MG63 (cell line): ENCODE measurements at regions not wholly inside any gene's neighbourhood (a gene's known extent, or its start where the extent isn't known, plus 50 kb on each side); places are given as distances from the start of the nearest gene placed in this dataset.
"Not testable (repeated sequence)": the region's sequence is repeated elsewhere in the genome, so short reads cannot be mapped to it uniquely, and the experiment has no call there.

ENCODE experiments used
- DNase-seq: peaks from one replicate; pipeline ENCODE4 v3.0.0-alpha.2; 2020
- H3K27me3 ChIP-seq: fragments of 250-450 bp; sonication (Bioruptor Pico); 2 replicates; pipeline ENCODE4 v1.5.1; 2020; ENCODE audit warnings: mild to moderate bottlenecking, moderate library complexity
- H3K36me3 ChIP-seq: fragments of 250-450 bp; sonication (Bioruptor Pico); 2 replicates; pipeline ENCODE4 v1.5.1; 2020; ENCODE audit warnings: mild to moderate bottlenecking, moderate library complexity
- H3K4me3 ChIP-seq: fragments of 250-450 bp; sonication (Bioruptor Pico); 2 replicates; pipeline ENCODE4 v1.5.1; 2020; ENCODE audit warnings: mild to moderate bottlenecking, moderate library complexity
- H3K9me3 ChIP-seq: fragments of 250-450 bp; sonication (Bioruptor Pico); 2 replicates; pipeline ENCODE4 v1.5.1; 2020; ENCODE audit warnings: mild to moderate bottlenecking, moderate library complexity

DNA sequence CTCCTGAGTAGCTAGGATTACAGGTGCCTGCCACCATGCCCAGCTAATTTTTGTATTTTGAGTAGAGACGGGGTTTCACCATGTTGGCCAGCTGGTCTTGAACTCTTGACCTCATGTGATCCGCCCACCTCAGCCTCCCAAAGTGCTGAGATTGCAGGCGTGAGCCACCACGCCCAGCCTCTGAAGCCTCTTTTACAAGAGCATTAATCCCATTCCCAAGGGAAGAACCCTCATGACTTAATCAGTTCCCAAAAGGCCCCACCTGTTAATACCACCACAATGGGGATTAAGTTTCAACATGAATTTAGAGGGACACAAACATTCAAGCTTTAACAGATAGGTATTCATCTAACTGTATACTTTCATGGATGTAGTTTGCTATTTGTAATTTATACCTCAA lies 65.7 kb upstream of the CHST1 start:
- H3K9me3 ChIP-seq, H3K36me3 ChIP-seq, DNase-seq, H3K27me3 ChIP-seq, H3K4me3 ChIP-seq: not testable (repeated sequence)

GRCh38 chr11:45730014-45730413 lies 64.6 kb upstream of the CHST1 start:
- no peaks in the 10 kb centered on the region; the same call in 1 of the 2 replicates for H3K27me3 ChIP-seq
- no peak overlapping the region for H3K4me3 ChIP-seq
- no peak for DNase-seq
- no peaks in the 10 kb centered on the region for H3K9me3 ChIP-seq
- no peaks in the 10 kb centered on the region for H3K36me3 ChIP-seq

DNA sequence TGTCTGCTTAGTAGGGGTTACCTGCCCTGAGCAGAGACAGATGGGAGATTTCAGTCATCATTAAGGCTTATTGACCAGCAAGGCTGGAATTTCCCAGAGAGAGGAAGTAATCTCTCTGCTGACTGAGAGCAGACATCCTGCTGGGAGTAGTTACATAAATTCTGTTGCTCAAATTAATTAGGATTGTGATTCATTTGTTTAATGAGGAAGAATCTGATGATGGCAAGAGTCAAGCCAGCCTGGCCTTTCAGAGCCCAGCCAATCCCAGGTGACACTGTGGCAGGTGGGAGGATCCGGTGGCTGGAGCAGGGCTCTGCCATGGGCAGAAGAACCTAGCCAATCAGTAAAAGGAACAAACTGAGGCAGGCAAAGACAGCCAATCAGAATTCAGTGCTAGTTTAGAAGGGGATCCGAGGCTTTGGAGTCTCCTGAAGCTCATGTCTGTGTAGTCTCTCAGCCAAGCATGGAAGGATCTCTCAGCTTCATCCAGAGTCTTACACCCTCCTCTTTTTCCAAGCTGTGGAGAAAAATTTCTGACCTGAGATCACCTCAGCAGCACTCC lies 61.2 kb upstream of the CHST1 start:
- Histone ChIP-seq H3K4me3 (no peak overlapping the region), H3K36me3 (no peaks in the 10 kb centered on the region), H3K27me3 (no peaks in the 10 kb centered on the region; the same call in 1 of the 2 replicates), H3K9me3 (no peaks in the 10 kb centered on the region)
- no peak for DNase-seq

DNA sequence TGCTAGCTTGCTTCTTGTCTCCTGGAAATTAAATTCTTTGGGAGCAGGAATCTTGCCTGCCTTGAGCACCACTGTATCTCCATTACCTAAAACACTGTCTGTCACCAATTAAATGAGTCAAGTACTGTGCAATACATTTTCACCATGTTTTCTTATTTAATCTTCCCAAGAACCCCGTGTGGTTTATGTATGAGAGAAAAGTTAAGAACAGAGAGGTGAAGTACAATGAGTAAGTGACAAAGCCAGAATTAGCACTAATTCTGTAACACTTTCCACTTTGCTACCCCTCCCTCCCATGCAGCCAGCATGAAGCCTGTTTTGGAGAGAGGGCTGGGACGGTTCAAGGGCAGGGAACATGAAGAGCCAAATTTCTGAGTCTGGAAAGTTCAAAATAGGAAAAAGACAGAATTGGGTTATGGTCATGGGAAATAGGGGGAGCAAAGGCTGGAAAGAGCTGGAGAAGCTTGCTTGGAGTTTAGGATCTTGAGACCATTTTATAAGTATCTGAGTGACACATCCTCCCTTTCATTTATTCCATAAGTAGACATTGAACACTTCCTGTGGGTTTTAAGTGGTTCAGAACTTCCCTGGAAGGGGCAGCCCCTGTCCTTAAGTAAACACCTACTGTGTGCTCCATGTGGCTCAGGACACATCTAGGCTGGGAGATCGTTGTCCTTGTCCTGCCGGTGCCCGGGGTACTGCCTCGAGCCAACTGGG lies 60.5 kb upstream of the CHST1 start:
- H3K4me3 ChIP-seq = no peak overlapping the region
- no peaks in the 10 kb centered on the region for H3K9me3 ChIP-seq
- DNase-seq = no peak
- H3K36me3 ChIP-seq = no peaks in the 10 kb centered on the region
- H3K27me3 ChIP-seq = no peaks in the 10 kb centered on the region; the same call in 1 of the 2 replicates

DNA sequence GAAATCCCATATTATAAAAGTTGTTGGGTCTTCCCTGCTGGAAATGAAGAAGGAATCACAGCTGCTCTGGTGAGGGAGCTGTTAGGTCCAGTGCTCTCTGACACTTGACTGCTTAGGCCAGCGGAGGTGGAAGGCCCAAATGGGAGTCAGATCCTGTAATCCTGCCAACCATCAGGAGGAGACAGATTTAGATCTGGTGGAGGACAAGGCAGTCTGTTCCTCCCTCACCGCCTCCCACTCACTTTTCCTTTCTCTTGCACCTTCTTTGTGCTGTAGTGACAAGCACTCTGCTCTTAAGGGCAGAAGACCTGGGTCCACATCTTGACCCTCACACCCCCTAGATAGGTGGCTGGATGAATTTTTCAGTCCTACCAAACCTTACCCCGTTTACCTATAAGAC lies 59.7 kb upstream of the CHST1 start:
- no peak overlapping the region for H3K4me3 ChIP-seq
- H3K27me3 ChIP-seq = no peaks in the 10 kb centered on the region; the same call in 1 of the 2 replicates
- DNase-seq = no peak
- no peaks in the 10 kb centered on the region for H3K36me3 ChIP-seq
- no peaks in the 10 kb centered on the region for H3K9me3 ChIP-seq

- no peak for DNase-seq
- no peak overlapping the region for H3K4me3 ChIP-seq
- no peaks in the 10 kb centered on the region for H3K36me3 ChIP-seq
- H3K9me3 ChIP-seq = no peaks in the 10 kb centered on the region
- no peaks in the 10 kb centered on the region; the same call in 1 of the 2 replicates for H3K27me3 ChIP-seq
These were observed 58.7 kb upstream of the CHST1 start for GRCh38 chr11:45724153-45724552.

DNA sequence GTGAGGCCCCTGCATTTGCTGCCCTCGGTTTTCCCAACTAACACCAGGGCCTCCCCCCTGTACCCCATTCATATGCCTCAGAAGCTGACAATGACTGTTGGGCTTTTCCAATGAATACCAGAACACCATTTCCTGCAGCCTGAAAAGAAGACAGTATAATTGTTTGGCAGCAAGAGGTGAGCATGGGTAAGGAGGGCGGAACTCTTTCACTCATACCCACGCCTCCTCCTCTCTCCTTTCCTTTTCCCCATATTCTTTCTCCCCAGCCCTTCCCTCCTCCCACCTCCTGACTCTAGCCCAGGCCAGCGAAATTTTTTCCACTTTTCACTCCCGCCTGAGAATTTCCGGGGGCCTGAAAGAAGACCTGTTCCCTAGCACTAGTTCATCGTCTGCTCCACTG lies 58.0 kb upstream of the CHST1 start:
- no peak overlapping the region for H3K4me3 ChIP-seq
- H3K36me3 ChIP-seq = no peaks in the 10 kb centered on the region
- H3K27me3 ChIP-seq = no peaks in the 10 kb centered on the region; the same call in 1 of the 2 replicates

GRCh38 chr11:45722144-45722543 lies 56.7 kb upstream of the CHST1 start:
- Histone ChIP-seq H3K36me3 (no peaks in the 10 kb centered on the region), H3K9me3 (no peaks in the 10 kb centered on the region), H3K27me3 (no peaks in the 10 kb centered on the region; the same call in 1 of the 2 replicates), H3K4me3 (no peak overlapping the region)
- no peak for DNase-seq

More for the DNA sequence above, 58.0 kb upstream of the CHST1 start:
- no peak for DNase-seq
- no peaks in the 10 kb centered on the region for H3K9me3 ChIP-seq

- Histone ChIP-seq H3K36me3 (no peaks in the 10 kb centered on the region), H3K4me3 (no peak overlapping the region), H3K9me3 (no peaks in the 10 kb centered on the region), H3K27me3 (no peaks in the 10 kb centered on the region)
- no peak for DNase-seq
These were observed 52.1 kb upstream of the CHST1 start for GRCh38 chr11:45717526-45717925.

GRCh38 chr11:45715418-45715817 lies 50.0 kb upstream of the CHST1 start:
- no peaks in the 10 kb centered on the region for H3K36me3 ChIP-seq
- DNase-seq = no peak
- no peaks in the 10 kb centered on the region; the same call in 1 of the 2 replicates for H3K27me3 ChIP-seq
- no peak overlapping the region for H3K4me3 ChIP-seq
- no peaks in the 10 kb centered on the region for H3K9me3 ChIP-seq
